Liver (tissue), 3 donors: ENCODE measurements at regions not wholly inside any gene's neighbourhood (a gene's known extent, or its start where the extent isn't known, plus 50 kb on each side); places are given as distances from the start of the nearest gene placed in this dataset.

Experiments
- FOXA2 ChIP-seq: IDR thresholded peaks from 2 replicates; pipeline ENCODE4 v1.6.1; 2016; ENCODE audit warnings: antibody characterized with exemption
- HNF4A ChIP-seq, 2 donors: conservative IDR thresholded peaks; 2 replicates each; pipeline ENCODE4 v1.6.1; 2016; ENCODE audit warnings: antibody characterized with exemption in 2 of 2, mild to moderate bottlenecking in 2 of 2
- HNF4G ChIP-seq: IDR thresholded peaks from 2 replicates; pipeline ENCODE4 v1.6.1; 2016; ENCODE audit warnings: antibody characterized with exemption
- RAD21 ChIP-seq, 2 donors: IDR thresholded peaks; 2 replicates each; pipeline ENCODE4 v1.6.1; 2016; ENCODE audit warnings: antibody characterized with exemption in 2 of 2, mild to moderate bottlenecking in 2 of 2
- TAF1 ChIP-seq: conservative IDR thresholded peaks from 2 replicates; pipeline ENCODE4 v1.6.1; 2016; ENCODE audit warnings: antibody characterized with exemption, mild to moderate bottlenecking
- YY1 ChIP-seq: IDR thresholded peaks from 2 replicates; pipeline ENCODE4 v1.6.1; 2016; ENCODE audit warnings: antibody characterized with exemption, mild to moderate bottlenecking
- TF ChIP-seq, protein P1 (sequence below): fragments of 150-350 bp; IDR thresholded peaks from 2 replicates; pipeline ENCODE4 v1.5.1; 2017; ENCODE audit warnings: improper control_type of control experiment, low read depth, low read length; ENCODE audit not compliant: missing input control
- TF ChIP-seq, protein P2 (sequence below): IDR thresholded peaks from 2 replicates; pipeline ENCODE4 v1.6.1; 2016; ENCODE audit warnings: antibody characterized with exemption
- TF ChIP-seq, protein P3 (sequence below): IDR thresholded peaks from 2 replicates; pipeline ENCODE4 v1.6.1; 2016; ENCODE audit warnings: antibody characterized with exemption, mild to moderate bottlenecking
- TF ChIP-seq, protein P4 (sequence below): IDR thresholded peaks from 2 replicates; pipeline ENCODE4 v1.6.1; 2016; ENCODE audit warnings: antibody characterized with exemption
- donor health status: healthy.
- donor health status: healthy.

DNA sequence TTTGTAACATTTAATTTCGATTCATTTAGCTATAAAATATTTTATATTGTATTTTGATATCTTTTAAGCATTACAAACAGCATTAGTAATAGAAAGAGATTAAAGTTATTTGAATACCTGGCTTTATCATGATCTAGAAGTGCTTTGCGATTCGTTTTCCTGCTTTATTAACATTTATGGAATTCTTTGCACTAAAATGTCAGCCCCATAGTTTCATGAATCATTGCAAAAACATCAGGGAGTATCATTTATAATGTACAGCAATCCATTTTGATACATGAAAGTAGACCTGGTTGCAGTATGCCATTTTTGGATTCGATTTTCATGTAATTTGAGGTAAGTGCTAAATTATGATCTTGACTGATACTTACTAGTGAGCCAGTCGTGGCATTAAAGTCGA lies 108.0 kb upstream of the DPYD start:
- TF ChIP-seq, protein P1, sequence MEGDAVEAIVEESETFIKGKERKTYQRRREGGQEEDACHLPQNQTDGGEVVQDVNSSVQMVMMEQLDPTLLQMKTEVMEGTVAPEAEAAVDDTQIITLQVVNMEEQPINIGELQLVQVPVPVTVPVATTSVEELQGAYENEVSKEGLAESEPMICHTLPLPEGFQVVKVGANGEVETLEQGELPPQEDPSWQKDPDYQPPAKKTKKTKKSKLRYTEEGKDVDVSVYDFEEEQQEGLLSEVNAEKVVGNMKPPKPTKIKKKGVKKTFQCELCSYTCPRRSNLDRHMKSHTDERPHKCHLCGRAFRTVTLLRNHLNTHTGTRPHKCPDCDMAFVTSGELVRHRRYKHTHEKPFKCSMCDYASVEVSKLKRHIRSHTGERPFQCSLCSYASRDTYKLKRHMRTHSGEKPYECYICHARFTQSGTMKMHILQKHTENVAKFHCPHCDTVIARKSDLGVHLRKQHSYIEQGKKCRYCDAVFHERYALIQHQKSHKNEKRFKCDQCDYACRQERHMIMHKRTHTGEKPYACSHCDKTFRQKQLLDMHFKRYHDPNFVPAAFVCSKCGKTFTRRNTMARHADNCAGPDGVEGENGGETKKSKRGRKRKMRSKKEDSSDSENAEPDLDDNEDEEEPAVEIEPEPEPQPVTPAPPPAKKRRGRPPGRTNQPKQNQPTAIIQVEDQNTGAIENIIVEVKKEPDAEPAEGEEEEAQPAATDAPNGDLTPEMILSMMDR: no peak
- TF ChIP-seq TAF1 (no peak), FOXA2 (no peak), YY1 (no peak), HNF4A (conservative IDR thresholded peaks at IDR 0.05) (no peak), RAD21 (IDR thresholded peaks at IDR 0.05) (no peak), HNF4G (no peak)
- TF ChIP-seq, protein P2, sequence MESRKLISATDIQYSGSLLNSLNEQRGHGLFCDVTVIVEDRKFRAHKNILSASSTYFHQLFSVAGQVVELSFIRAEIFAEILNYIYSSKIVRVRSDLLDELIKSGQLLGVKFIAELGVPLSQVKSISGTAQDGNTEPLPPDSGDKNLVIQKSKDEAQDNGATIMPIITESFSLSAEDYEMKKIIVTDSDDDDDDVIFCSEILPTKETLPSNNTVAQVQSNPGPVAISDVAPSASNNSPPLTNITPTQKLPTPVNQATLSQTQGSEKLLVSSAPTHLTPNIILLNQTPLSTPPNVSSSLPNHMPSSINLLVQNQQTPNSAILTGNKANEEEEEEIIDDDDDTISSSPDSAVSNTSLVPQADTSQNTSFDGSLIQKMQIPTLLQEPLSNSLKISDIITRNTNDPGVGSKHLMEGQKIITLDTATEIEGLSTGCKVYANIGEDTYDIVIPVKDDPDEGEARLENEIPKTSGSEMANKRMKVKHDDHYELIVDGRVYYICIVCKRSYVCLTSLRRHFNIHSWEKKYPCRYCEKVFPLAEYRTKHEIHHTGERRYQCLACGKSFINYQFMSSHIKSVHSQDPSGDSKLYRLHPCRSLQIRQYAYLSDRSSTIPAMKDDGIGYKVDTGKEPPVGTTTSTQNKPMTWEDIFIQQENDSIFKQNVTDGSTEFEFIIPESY: no peak
- TF ChIP-seq, protein P3, sequence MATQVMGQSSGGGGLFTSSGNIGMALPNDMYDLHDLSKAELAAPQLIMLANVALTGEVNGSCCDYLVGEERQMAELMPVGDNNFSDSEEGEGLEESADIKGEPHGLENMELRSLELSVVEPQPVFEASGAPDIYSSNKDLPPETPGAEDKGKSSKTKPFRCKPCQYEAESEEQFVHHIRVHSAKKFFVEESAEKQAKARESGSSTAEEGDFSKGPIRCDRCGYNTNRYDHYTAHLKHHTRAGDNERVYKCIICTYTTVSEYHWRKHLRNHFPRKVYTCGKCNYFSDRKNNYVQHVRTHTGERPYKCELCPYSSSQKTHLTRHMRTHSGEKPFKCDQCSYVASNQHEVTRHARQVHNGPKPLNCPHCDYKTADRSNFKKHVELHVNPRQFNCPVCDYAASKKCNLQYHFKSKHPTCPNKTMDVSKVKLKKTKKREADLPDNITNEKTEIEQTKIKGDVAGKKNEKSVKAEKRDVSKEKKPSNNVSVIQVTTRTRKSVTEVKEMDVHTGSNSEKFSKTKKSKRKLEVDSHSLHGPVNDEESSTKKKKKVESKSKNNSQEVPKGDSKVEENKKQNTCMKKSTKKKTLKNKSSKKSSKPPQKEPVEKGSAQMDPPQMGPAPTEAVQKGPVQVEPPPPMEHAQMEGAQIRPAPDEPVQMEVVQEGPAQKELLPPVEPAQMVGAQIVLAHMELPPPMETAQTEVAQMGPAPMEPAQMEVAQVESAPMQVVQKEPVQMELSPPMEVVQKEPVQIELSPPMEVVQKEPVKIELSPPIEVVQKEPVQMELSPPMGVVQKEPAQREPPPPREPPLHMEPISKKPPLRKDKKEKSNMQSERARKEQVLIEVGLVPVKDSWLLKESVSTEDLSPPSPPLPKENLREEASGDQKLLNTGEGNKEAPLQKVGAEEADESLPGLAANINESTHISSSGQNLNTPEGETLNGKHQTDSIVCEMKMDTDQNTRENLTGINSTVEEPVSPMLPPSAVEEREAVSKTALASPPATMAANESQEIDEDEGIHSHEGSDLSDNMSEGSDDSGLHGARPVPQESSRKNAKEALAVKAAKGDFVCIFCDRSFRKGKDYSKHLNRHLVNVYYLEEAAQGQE: no peak
- TF ChIP-seq, protein P4, sequence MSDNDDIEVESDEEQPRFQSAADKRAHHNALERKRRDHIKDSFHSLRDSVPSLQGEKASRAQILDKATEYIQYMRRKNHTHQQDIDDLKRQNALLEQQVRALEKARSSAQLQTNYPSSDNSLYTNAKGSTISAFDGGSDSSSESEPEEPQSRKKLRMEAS: no peak
